ENCODE measurements at regions not wholly inside any gene's neighbourhood (a gene's known extent, or its start where the extent isn't known, plus 50 kb on each side); places are given as distances from the start of the nearest gene placed in this dataset.
"Not testable (repeated sequence)": the region's sequence is repeated elsewhere in the genome, so short reads cannot be mapped to it uniquely, and the experiment has no call there.

DNA sequence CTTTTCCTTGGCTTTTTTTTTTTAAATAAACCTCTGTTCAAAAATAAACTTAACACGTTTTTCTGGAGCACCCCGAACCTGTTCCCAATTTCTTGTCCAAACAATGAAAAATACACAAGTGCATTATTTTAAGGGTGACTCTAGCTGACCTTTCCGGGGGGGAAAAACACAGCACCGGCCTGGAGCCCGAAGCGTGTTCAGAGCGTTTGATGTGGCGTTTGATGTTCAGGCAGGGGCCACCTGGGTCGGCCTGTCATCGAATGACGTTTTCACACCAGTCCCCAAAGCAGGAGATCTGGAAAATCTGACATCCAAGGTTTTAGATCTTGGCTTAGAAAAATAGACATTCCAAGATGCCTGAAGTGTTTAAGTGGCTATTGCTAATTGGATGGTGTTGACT, 282.1 kb downstream of the SHOX start:
- H3K27ac ChIP-seq = no peak overlapping the region
- H3K4me1 ChIP-seq = no peaks in the 10 kb centered on the region
- TF ChIP-seq, protein P1, sequence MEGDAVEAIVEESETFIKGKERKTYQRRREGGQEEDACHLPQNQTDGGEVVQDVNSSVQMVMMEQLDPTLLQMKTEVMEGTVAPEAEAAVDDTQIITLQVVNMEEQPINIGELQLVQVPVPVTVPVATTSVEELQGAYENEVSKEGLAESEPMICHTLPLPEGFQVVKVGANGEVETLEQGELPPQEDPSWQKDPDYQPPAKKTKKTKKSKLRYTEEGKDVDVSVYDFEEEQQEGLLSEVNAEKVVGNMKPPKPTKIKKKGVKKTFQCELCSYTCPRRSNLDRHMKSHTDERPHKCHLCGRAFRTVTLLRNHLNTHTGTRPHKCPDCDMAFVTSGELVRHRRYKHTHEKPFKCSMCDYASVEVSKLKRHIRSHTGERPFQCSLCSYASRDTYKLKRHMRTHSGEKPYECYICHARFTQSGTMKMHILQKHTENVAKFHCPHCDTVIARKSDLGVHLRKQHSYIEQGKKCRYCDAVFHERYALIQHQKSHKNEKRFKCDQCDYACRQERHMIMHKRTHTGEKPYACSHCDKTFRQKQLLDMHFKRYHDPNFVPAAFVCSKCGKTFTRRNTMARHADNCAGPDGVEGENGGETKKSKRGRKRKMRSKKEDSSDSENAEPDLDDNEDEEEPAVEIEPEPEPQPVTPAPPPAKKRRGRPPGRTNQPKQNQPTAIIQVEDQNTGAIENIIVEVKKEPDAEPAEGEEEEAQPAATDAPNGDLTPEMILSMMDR (IDR thresholded peaks at IDR 0.05) = no peak
- no peak for TF ChIP-seq POLR2A (IDR thresholded peaks at IDR 0.05)
- H3K4me3 ChIP-seq = no peak overlapping the region
- H3K9me3 ChIP-seq = no peaks in the 10 kb centered on the region
- 44 to 66% methylated on average over 11 of the region's 11 CpGs for WGBS, 2 donors
- ATAC-seq = no peak
- no peaks in the 10 kb centered on the region for H3K36me3 ChIP-seq (replicated peaks in 1 of 2; ENCODE audit: insufficient read depth in 1 of 2, low read depth in 2 of 2)
- intact Hi-C loops (cut with DNase I) = no loop called here
- no peak for DNase-seq
- no peaks in the 10 kb centered on the region for H3K27me3 ChIP-seq

DNA sequence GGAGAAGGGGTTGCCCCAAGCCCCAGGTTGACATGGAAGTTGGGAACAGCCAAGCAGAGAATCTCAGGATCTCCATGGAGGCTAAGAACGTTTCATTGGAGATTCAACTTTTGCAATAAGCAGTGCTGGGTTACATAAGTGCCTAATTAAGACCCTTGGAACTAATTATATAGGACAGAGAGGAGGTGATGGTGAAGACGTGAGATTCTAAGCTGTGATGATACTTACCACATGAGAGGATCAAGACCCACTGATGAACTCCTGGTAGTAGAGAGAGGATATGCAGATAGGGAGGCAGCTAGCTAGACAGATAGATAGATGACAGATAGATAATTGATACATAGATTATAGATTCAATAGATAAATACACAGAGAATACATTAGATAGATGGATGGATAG, 278.5 kb downstream of the SHOX start:
- DNase-seq; H3K4me3 ChIP-seq; H3K36me3 ChIP-seq (replicated peaks in 1 of 2; ENCODE audit: insufficient read depth in 1 of 2, low read depth in 2 of 2); H3K27me3 ChIP-seq; H3K27ac ChIP-seq; ATAC-seq; H3K9me3 ChIP-seq; H3K4me1 ChIP-seq; intact Hi-C loops (cut with DNase I): not testable (repeated sequence)
- 55 to 57% methylated on average over 1 to 2 of the region's 2 CpGs for WGBS, 2 donors

DNA sequence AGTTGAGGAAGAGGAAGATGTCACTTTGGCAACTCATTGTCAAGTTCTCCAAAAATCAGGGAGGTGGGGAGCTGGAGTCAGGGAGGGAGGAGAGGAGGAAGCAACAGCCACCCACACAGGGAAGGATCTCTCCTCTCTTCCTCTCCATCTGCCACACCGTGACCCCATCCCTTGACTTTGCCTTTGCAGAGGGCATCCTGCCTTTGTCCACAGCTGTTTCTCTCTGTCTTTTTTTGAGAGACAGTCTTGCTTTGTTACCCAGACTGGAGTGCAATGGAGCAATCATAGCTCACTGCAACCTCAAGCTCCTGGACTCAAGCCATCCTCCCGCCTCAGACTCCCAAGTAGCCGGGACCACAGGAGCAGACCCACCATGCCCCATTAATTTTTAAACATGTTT, 276.0 kb downstream of the SHOX start:
- DNase-seq = no peak
- Histone ChIP-seq H3K27ac (no peak overlapping the region), H3K9me3 (no peaks in the 10 kb centered on the region), H3K4me1 (no peaks in the 10 kb centered on the region), H3K4me3 (no peak overlapping the region), H3K36me3 (replicated peaks in 1 of 2; ENCODE audit: insufficient read depth in 1 of 2, low read depth in 2 of 2) (no peaks in the 10 kb centered on the region), H3K27me3 (no peaks in the 10 kb centered on the region)
- WGBS, 2 donors = 80 to 82% methylated on average over 3 of the region's 3 CpGs
- intact Hi-C loops (cut with DNase I) = no loop called here
- no peak for TF ChIP-seq POLR2A (IDR thresholded peaks at IDR 0.05)
- TF ChIP-seq, protein P1 (IDR thresholded peaks at IDR 0.05) = no peak
- no peak for ATAC-seq

DNA sequence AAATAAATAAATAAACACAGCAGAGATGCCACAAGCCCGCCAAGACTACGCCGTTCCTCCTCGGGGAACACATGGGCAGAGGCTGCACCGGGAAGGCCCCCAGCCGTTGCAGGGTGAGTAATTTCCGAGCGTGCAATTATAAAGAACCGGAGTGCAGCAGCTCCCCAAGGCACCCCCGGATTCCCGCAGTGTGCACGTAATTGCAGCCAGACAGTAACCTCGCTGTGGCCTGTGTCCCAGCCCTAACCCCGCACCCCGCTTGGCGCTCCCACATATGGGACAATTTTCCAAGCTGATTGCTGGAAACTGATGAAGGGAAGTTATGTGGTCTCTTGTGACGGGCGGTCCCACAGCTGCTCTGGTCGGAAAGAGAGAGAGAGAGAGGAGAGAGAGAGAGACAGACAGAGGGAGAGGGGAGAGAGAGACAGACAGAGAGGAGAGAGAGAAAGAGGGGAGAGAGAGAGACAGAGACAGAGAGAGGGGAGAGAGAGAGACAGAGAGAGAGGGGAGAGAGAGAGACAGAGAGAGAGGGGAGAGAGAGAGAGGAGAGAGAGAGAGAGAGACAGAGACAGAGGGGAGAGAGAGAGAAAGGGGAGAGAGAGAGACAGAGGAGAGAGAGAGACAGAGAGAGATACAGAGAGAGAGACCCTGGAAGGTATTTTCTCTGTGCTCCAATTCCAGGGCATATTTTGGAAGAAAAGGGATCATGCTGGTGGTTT, 275.4 kb downstream of the SHOX start:
- WGBS, 2 donors = 74 to 76% methylated on average over 15 to 19 of the region's 19 CpGs
- no peak for DNase-seq
- Histone ChIP-seq H3K4me3 (no peak overlapping the region), H3K9me3 (no peaks in the 10 kb centered on the region), H3K27ac (no peak overlapping the region), H3K4me1 (no peaks in the 10 kb centered on the region), H3K27me3 (no peaks in the 10 kb centered on the region), H3K36me3 (replicated peaks in 1 of 2; ENCODE audit: insufficient read depth in 1 of 2, low read depth in 2 of 2) (no peaks in the 10 kb centered on the region)
- intact Hi-C loops (cut with DNase I) = no loop called here
- TF ChIP-seq, protein P1 (IDR thresholded peaks at IDR 0.05) = no peak
- no peak for TF ChIP-seq POLR2A (IDR thresholded peaks at IDR 0.05)
- ATAC-seq = no peak

DNA sequence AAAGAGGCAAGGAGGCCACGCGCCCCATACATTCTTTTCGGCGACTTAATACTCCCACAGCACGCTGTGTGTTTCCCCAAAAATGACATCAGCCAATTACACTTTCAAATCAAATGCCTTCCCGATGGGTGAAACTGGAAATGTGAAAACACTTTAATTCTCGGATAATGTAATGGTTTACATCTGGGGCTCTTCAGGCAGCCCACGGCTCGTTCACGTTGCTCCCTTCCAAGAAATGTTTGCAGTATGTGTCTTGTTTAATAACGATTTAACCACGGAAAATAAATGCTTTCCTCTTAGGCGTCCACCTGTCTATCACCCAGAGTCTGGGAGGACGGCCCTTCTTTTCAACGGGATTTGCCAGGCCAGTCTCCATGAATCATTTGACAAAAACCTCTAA, 272.5 kb downstream of the SHOX start:
- Histone ChIP-seq H3K4me3 (no peak overlapping the region), H3K4me1 (no peaks in the 10 kb centered on the region), H3K27ac (no peak overlapping the region), H3K9me3 (no peaks in the 10 kb centered on the region), H3K27me3 (no peaks in the 10 kb centered on the region), H3K36me3 (replicated peaks in 1 of 2; ENCODE audit: insufficient read depth in 1 of 2, low read depth in 2 of 2) (no peaks in the 10 kb centered on the region)
- intact Hi-C loops (cut with DNase I) = no loop called here
- 71 to 77% methylated on average over 15 of the region's 15 CpGs for WGBS, 2 donors
- TF ChIP-seq POLR2A (IDR thresholded peaks at IDR 0.05) = no peak
- TF ChIP-seq, protein P1 (IDR thresholded peaks at IDR 0.05) = no peak
- no peak for ATAC-seq
- no peak for DNase-seq
